Ishikawa (cell line): ENCODE measurements at regions not wholly inside any gene's neighbourhood (a gene's known extent, or its start where the extent isn't known, plus 50 kb on each side); places are given as distances from the start of the nearest gene placed in this dataset.

ENCODE experiments used
- CEBPB ChIP-seq: IDR thresholded peaks from 2 replicates; pipeline ENCODE4 v1.6.1; 2012
- CREB1 ChIP-seq: IDR thresholded peaks from 2 replicates; pipeline ENCODE4 v1.6.1; 2012; ENCODE audit warnings: low read depth
- EGR1 ChIP-seq: IDR thresholded peaks from 2 replicates; pipeline ENCODE4 v1.6.1; 2012
- EP300 ChIP-seq: IDR thresholded peaks from 2 replicates; pipeline ENCODE4 v1.6.1; 2012; ENCODE audit warnings: borderline replicate concordance
- FOXM1 ChIP-seq: IDR thresholded peaks from 2 replicates; pipeline ENCODE4 v1.6.1; 2012; ENCODE audit warnings: low read depth, borderline replicate concordance
- NFIC ChIP-seq: IDR thresholded peaks from 2 replicates; pipeline ENCODE4 v1.6.1; 2012
- RAD21 ChIP-seq: IDR thresholded peaks from 2 replicates; pipeline ENCODE4 v1.6.1; 2012; ENCODE audit warnings: low read depth
- TAF1 ChIP-seq: IDR thresholded peaks from 2 replicates; pipeline ENCODE4 v1.6.1; 2012; ENCODE audit warnings: low read depth, mild to moderate bottlenecking
- TCF12 ChIP-seq: IDR thresholded peaks from 2 replicates; pipeline ENCODE4 v1.6.1; 2012; ENCODE audit warnings: low read depth
- TEAD4 ChIP-seq: IDR thresholded peaks from 2 replicates; pipeline ENCODE4 v1.6.1; 2012
- YY1 ChIP-seq: IDR thresholded peaks from 2 replicates; pipeline ENCODE4 v1.6.1; 2012; ENCODE audit warnings: low read depth
- ZBTB7A ChIP-seq: IDR thresholded peaks from 2 replicates; pipeline ENCODE4 v1.6.1; 2012; ENCODE audit warnings: low read depth
- TF ChIP-seq, protein P1 (sequence below): IDR thresholded peaks from 2 replicates; pipeline ENCODE4 v1.6.1; 2012; ENCODE audit warnings: low read depth, mild to moderate bottlenecking
- TF ChIP-seq, protein P2 (sequence below): IDR thresholded peaks from 2 replicates; pipeline ENCODE4 v1.6.1; 2012
- TF ChIP-seq, protein P3 (sequence below): IDR thresholded peaks from 2 replicates; pipeline ENCODE4 v1.6.1; 2012

DNA sequence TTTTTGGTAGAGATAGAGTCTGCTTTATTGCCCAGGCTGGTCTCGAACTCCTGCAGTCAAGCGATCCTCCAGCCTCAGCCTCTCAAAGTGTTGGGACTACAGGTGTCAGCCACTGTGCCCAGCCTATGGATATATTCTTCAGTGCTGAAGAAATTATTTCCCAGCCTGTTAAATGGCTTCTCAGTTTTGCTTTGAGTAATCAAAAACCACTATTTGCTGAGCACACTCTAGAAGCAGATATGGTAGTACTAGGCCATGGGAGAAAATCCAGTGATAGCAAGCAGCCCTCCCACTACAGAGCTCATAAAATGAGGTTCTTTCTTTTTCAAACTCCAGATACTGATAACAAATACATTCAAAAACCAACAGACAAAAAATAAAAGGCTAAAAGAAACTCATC lies 80.6 kb upstream of the CLDN10 start:
- TF ChIP-seq NFIC: no peak
- no peak for TF ChIP-seq CREB1
- TF ChIP-seq CEBPB: no peak
- TF ChIP-seq TEAD4: no peak
- TF ChIP-seq ZBTB7A: no peak

DNA sequence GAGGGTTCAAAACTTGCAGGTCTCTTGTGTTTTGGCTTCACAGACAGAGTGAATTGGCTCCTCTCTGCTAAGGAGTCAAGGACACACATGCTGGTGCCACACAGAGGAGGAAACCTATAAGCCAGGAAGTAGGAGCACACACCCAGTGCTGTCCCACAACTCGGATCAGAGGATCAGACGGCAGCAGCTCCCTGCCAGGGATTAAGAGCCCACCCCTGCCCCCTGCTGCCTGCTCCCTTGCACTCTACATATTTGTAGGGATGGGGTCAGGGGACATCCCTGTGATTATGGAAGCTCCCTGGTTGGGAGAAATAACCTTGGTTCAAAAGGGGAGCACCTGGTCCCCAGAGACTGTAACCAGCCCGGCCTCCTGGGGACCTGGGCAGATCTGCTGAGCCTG lies 77.5 kb upstream of the CLDN10 start:
- TF ChIP-seq, protein P1, sequence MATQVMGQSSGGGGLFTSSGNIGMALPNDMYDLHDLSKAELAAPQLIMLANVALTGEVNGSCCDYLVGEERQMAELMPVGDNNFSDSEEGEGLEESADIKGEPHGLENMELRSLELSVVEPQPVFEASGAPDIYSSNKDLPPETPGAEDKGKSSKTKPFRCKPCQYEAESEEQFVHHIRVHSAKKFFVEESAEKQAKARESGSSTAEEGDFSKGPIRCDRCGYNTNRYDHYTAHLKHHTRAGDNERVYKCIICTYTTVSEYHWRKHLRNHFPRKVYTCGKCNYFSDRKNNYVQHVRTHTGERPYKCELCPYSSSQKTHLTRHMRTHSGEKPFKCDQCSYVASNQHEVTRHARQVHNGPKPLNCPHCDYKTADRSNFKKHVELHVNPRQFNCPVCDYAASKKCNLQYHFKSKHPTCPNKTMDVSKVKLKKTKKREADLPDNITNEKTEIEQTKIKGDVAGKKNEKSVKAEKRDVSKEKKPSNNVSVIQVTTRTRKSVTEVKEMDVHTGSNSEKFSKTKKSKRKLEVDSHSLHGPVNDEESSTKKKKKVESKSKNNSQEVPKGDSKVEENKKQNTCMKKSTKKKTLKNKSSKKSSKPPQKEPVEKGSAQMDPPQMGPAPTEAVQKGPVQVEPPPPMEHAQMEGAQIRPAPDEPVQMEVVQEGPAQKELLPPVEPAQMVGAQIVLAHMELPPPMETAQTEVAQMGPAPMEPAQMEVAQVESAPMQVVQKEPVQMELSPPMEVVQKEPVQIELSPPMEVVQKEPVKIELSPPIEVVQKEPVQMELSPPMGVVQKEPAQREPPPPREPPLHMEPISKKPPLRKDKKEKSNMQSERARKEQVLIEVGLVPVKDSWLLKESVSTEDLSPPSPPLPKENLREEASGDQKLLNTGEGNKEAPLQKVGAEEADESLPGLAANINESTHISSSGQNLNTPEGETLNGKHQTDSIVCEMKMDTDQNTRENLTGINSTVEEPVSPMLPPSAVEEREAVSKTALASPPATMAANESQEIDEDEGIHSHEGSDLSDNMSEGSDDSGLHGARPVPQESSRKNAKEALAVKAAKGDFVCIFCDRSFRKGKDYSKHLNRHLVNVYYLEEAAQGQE: no peak
- TF ChIP-seq EGR1 (no peak), CREB1 (no peak), EP300 (no peak), NFIC (no peak), ZBTB7A (no peak), YY1 (no peak), CEBPB (no peak), TCF12 (no peak), FOXM1 (no peak), TEAD4 (no peak), RAD21 (no peak), TAF1 (no peak)
- TF ChIP-seq, protein P2, sequence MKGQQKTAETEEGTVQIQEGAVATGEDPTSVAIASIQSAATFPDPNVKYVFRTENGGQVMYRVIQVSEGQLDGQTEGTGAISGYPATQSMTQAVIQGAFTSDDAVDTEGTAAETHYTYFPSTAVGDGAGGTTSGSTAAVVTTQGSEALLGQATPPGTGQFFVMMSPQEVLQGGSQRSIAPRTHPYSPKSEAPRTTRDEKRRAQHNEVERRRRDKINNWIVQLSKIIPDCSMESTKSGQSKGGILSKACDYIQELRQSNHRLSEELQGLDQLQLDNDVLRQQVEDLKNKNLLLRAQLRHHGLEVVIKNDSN: no peak
- TF ChIP-seq, protein P3, sequence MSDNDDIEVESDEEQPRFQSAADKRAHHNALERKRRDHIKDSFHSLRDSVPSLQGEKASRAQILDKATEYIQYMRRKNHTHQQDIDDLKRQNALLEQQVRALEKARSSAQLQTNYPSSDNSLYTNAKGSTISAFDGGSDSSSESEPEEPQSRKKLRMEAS: no peak

DNA sequence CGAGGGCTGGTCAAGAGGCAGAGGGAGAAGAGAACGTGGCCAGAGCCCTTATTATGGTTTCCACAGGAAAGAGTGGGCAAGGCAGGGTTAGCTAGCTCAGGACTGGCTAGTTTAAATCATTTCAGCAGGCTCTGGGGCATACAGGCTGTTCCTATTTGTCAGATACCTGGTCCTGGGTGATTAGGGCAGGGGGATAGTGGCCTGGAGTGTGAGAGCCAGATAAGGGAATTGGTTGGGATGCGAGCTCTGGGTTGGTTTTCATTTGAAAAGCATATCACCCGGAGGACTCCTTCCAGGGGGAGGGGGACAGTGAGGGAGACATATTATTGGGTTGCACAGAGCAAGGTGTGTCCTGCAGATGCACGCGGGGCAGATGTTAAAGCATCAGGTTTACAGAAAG lies 75.3 kb upstream of the CLDN10 start:
- TF ChIP-seq CEBPB: no peak
- TF ChIP-seq ZBTB7A: no peak
- TF ChIP-seq EGR1: no peak
- no peak for TF ChIP-seq CREB1
- TF ChIP-seq, protein P1: no peak
- TF ChIP-seq EP300: no peak
- TF ChIP-seq, protein P3: no peak
- TF ChIP-seq RAD21: no peak
- no peak for TF ChIP-seq TEAD4
- TF ChIP-seq, protein P2: no peak
- no peak for TF ChIP-seq YY1
- TF ChIP-seq NFIC: no peak

DNA sequence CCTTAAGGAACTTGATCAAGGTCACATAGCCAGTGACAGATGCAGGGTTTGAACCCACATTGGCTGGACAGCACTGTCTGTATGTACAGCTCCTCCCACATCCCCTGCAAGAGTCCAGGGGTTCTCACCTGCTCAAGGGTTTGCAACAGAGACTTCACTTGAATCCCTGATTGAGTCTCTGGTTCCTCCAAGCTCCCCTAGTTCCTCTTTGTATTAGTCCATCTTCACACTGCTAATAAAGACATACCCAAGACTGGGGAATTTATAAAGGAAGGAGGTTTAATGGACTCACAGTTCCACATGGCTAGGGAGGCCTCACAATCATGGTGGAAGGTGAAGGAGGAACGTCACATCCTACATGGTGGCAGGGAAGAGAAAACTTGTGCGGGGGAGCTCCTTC lies 72.8 kb upstream of the CLDN10 start:
- TF ChIP-seq EP300 (no peak), EGR1 (no peak), TAF1 (no peak), CEBPB (no peak)
- TF ChIP-seq, protein P1: no peak

DNA sequence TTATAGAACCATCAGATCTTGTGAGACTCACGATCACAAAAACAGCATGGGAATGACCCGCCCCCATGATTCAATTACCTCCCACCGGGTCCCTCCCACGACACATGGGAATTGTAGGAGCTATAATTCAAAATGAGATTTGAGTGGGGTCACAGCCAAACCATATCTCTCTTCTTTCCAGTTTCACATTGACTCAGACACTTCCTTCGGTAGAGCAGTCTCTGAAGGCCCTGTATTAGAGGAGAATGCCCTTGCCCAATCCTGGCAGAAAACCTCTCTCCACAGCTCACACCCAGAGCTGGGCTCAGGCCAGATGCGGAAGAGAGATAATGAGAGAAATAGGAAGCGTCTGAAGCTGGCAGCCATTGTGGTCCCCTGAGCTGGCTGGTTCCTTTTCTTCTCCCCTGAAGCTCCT lies 72.4 kb upstream of the CLDN10 start:
- TF ChIP-seq, protein P1: no peak
- no peak for TF ChIP-seq RAD21
- no peak for TF ChIP-seq CREB1
